SK-N-SH treated with all-trans-retinoic acid at 6 μM for 48 hours (cell line): ENCODE measurements at regions not wholly inside any gene's neighbourhood (a gene's known extent, or its start where the extent isn't known, plus 50 kb on each side); places are given as distances from the start of the nearest gene placed in this dataset.
"Not testable (repeated sequence)": the region's sequence is repeated elsewhere in the genome, so short reads cannot be mapped to it uniquely, and the experiment has no call there.

Experiments used
- ATAC-seq: fragments of 200-7000 bp; cut with Tn5 transposase; 3 replicates; pipeline ENCODE4 v1.9.1; 2020; ENCODE audit warnings: mild to moderate bottlenecking, moderate library complexity
- BACH2 ChIP-seq: fragments of 250-450 bp; sonication (Bioruptor Pico); IDR thresholded peaks from 2 replicates; pipeline ENCODE4 v1.9.0; 2021; ENCODE audit warnings: mild to moderate bottlenecking, borderline replicate concordance
- ESRRG ChIP-seq: fragments of 250-450 bp; sonication (Bioruptor Pico); IDR thresholded peaks from 2 replicates; pipeline ENCODE4 v1.6.1; 2021; ENCODE audit warnings: mild to moderate bottlenecking
- GLIS3 ChIP-seq: fragments of 250-450 bp; sonication (Bioruptor Pico); IDR thresholded peaks from 2 replicates; pipeline ENCODE4 v1.5.0; 2020; ENCODE audit warnings: mild to moderate bottlenecking, moderate library complexity
- ISL1 ChIP-seq: fragments of 250-450 bp; sonication (Bioruptor Pico); IDR thresholded peaks from 2 replicates; pipeline ENCODE4 v2.1.2; 2022; ENCODE audit warnings: mild to moderate bottlenecking, moderate library complexity
- OSR1 ChIP-seq: fragments of 250-450 bp; sonication (Bioruptor Pico); IDR thresholded peaks from 2 replicates; pipeline ENCODE4 v1.8.0; 2022; ENCODE audit warnings: moderate library complexity, mild to moderate bottlenecking, inconsistent platforms
- PPARA ChIP-seq: fragments of 250-450 bp; sonication (Bioruptor Pico); IDR thresholded peaks from 2 replicates; pipeline ENCODE4 v1.5.0; 2020; ENCODE audit warnings: mild to moderate bottlenecking, borderline replicate concordance
- SNAI2 ChIP-seq: fragments of 250-450 bp; sonication (Bioruptor Pico); IDR thresholded peaks from 2 replicates; pipeline ENCODE4 v1.5.0; 2020; ENCODE audit warnings: mild to moderate bottlenecking, moderate library complexity
- TCF4 ChIP-seq: fragments of 250-450 bp; sonication (Bioruptor Pico); IDR thresholded peaks from 2 replicates; pipeline ENCODE4 v1.8.0; 2021; ENCODE audit warnings: mild to moderate bottlenecking, moderate library complexity, borderline replicate concordance
- TOX ChIP-seq: fragments of 250-450 bp; sonication (Bioruptor Pico); IDR thresholded peaks from 2 replicates; pipeline ENCODE4 v1.8.0; 2021; ENCODE audit warnings: mild to moderate bottlenecking, moderate library complexity, borderline replicate concordance
- ZC3H10 ChIP-seq: fragments of 250-450 bp; sonication (Bioruptor Pico); IDR thresholded peaks from 2 replicates; pipeline ENCODE4 v1.5.1; 2021; ENCODE audit warnings: mild to moderate bottlenecking, moderate library complexity
- ZFP3 ChIP-seq: fragments of 250-450 bp; sonication (Bioruptor Pico); IDR thresholded peaks from 2 replicates; pipeline ENCODE4 v1.5.0; 2020; ENCODE audit warnings: mild to moderate bottlenecking, moderate library complexity
- ZNF565 ChIP-seq: fragments of 450-650 bp; formaldehyde crosslinking; conservative IDR thresholded peaks from 2 replicates; pipeline ENCODE4 v1.5.0; 2020; ENCODE audit warnings: low read depth, mild to moderate bottlenecking, moderate library complexity
- ZNF70 ChIP-seq: fragments of 450-650 bp; formaldehyde crosslinking; IDR thresholded peaks from 2 replicates; pipeline ENCODE4 v1.5.0; 2020; ENCODE audit warnings: mild to moderate bottlenecking, moderate library complexity
- ZNF8 ChIP-seq: fragments of 450-650 bp; formaldehyde crosslinking; IDR thresholded peaks from 2 replicates; pipeline ENCODE4 v1.5.0; 2020; ENCODE audit warnings: mild to moderate bottlenecking, moderate library complexity
- TF ChIP-seq, protein P1 (sequence below): fragments of 250-450 bp; sonication (Bioruptor Pico); IDR thresholded peaks from 2 replicates; pipeline ENCODE4 v1.8.0; 2020; ENCODE audit warnings: mild to moderate bottlenecking, moderate library complexity, borderline replicate concordance
- TF ChIP-seq, protein P2 (sequence below): fragments of 250-450 bp; sonication (Bioruptor Pico); IDR thresholded peaks from 2 replicates; pipeline ENCODE4 v1.5.0; 2020; ENCODE audit warnings: mild to moderate bottlenecking, moderate library complexity
- TF ChIP-seq, protein P3 (sequence below): fragments of 250-450 bp; sonication (Bioruptor Pico); IDR thresholded peaks from 2 replicates; pipeline ENCODE4 v1.5.1; 2021; ENCODE audit warnings: mild to moderate bottlenecking, moderate library complexity
- TF ChIP-seq, protein P4 (sequence below): fragments of 250-450 bp; sonication (Bioruptor Pico); IDR thresholded peaks from 2 replicates; pipeline ENCODE4 v1.8.0; 2021; ENCODE audit warnings: low read depth, mild to moderate bottlenecking, moderate library complexity, borderline replicate concordance

DNA sequence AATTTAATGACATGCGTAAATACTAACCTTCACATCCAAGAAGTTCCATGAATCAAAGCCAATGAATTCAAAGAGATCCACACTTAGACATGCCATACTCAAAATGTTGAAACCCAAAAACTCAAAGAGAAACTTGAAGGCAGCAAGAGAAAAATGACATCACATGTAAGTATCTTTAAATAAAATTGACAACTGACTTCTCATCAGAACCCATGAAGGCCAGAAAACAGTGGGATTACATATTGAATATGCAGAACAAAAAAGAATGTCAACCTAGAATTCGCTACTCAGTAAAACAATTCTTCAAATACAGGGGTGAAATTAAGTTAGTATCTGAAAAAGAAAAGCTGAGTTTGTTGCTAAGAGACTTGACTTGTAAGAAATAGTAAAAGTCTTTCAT is 953.9 kb upstream of the HS3ST1 start:
- no peak for ATAC-seq
- TF ChIP-seq ISL1 (no peak), ZC3H10 (no peak), OSR1 (no peak), SNAI2 (no peak), TOX (no peak), GLIS3 (CRISPR knock-in tag) (no peak)
- TF ChIP-seq, protein P1, sequence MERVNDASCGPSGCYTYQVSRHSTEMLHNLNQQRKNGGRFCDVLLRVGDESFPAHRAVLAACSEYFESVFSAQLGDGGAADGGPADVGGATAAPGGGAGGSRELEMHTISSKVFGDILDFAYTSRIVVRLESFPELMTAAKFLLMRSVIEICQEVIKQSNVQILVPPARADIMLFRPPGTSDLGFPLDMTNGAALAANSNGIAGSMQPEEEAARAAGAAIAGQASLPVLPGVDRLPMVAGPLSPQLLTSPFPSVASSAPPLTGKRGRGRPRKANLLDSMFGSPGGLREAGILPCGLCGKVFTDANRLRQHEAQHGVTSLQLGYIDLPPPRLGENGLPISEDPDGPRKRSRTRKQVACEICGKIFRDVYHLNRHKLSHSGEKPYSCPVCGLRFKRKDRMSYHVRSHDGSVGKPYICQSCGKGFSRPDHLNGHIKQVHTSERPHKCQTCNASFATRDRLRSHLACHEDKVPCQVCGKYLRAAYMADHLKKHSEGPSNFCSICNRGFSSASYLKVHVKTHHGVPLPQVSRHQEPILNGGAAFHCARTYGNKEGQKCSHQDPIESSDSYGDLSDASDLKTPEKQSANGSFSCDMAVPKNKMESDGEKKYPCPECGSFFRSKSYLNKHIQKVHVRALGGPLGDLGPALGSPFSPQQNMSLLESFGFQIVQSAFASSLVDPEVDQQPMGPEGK (CRISPR knock-in tag) = no peak
- TF ChIP-seq, protein P2, sequence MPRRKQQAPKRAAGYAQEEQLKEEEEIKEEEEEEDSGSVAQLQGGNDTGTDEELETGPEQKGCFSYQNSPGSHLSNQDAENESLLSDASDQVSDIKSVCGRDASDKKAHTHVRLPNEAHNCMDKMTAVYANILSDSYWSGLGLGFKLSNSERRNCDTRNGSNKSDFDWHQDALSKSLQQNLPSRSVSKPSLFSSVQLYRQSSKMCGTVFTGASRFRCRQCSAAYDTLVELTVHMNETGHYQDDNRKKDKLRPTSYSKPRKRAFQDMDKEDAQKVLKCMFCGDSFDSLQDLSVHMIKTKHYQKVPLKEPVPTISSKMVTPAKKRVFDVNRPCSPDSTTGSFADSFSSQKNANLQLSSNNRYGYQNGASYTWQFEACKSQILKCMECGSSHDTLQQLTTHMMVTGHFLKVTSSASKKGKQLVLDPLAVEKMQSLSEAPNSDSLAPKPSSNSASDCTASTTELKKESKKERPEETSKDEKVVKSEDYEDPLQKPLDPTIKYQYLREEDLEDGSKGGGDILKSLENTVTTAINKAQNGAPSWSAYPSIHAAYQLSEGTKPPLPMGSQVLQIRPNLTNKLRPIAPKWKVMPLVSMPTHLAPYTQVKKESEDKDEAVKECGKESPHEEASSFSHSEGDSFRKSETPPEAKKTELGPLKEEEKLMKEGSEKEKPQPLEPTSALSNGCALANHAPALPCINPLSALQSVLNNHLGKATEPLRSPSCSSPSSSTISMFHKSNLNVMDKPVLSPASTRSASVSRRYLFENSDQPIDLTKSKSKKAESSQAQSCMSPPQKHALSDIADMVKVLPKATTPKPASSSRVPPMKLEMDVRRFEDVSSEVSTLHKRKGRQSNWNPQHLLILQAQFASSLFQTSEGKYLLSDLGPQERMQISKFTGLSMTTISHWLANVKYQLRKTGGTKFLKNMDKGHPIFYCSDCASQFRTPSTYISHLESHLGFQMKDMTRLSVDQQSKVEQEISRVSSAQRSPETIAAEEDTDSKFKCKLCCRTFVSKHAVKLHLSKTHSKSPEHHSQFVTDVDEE (CRISPR knock-in tag) = no peak

DNA sequence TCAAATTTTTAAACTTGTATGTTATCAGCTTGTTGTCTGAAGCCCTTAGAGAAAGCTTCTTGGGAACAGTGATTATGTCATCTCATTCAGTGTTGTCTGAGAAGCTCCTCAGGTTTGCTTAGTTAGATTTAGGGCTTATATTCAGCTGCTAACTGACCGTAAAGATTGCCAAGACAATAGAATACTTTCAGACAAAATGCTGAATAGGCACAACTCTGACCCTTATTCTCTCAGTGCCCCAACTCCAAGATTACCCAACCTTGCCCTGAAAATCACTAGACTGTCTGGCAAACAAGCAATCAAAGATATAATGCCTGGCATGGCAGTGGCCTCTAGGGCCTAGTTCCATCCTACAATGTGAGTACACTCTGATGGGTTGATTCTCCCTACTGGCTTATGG is 950.5 kb upstream of the HS3ST1 start:
- ATAC-seq = no peak
- TF ChIP-seq, protein P3, sequence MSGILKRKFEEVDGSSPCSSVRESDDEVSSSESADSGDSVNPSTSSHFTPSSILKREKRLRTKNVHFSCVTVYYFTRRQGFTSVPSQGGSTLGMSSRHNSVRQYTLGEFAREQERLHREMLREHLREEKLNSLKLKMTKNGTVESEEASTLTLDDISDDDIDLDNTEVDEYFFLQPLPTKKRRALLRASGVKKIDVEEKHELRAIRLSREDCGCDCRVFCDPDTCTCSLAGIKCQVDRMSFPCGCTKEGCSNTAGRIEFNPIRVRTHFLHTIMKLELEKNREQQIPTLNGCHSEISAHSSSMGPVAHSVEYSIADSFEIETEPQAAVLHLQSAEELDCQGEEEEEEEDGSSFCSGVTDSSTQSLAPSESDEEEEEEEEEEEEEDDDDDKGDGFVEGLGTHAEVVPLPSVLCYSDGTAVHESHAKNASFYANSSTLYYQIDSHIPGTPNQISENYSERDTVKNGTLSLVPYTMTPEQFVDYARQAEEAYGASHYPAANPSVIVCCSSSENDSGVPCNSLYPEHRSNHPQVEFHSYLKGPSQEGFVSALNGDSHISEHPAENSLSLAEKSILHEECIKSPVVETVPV (CRISPR knock-in tag) = no peak
- TF ChIP-seq ZFP3 (CRISPR knock-in tag) = no peak
- no peak for TF ChIP-seq ZC3H10
- TF ChIP-seq OSR1 = no peak
- no peak for TF ChIP-seq GLIS3 (CRISPR knock-in tag)
- TF ChIP-seq, protein P2 (CRISPR knock-in tag) = no peak
- TF ChIP-seq, protein P4, sequence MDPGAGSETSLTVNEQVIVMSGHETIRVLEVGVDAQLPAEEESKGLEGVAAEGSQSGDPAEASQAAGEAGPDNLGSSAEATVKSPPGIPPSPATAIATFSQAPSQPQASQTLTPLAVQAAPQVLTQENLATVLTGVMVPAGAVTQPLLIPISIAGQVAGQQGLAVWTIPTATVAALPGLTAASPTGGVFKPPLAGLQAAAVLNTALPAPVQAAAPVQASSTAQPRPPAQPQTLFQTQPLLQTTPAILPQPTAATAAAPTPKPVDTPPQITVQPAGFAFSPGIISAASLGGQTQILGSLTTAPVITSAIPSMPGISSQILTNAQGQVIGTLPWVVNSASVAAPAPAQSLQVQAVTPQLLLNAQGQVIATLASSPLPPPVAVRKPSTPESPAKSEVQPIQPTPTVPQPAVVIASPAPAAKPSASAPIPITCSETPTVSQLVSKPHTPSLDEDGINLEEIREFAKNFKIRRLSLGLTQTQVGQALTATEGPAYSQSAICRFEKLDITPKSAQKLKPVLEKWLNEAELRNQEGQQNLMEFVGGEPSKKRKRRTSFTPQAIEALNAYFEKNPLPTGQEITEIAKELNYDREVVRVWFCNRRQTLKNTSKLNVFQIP (CRISPR knock-in tag) = no peak
- TF ChIP-seq BACH2 (CRISPR knock-in tag) = no peak
- no peak for TF ChIP-seq ESRRG
- TF ChIP-seq TCF4 (CRISPR knock-in tag) = no peak
- no peak for TF ChIP-seq ZNF70 (CRISPR knock-in tag)

DNA sequence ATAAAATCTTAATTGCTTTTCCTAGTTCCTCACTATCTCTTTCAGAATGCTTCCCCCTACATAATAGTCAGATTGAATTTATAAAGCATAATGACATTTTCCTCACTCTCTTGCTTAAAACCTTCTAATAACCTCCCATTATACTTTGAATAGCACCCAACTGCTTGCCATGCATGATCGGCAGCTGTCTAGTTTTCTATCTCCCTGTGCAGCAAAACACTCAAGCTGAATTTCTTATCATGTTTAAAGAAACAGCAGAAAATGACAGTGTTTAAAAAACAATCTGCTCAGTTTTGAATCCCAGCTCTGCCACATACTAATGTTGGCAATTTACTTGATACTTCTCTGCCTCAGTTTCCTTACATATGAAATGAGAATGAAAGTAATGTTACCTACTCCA is 947.1 kb upstream of the HS3ST1 start:
- TF ChIP-seq GLIS3 (CRISPR knock-in tag) = no peak
- no peak for ATAC-seq

DNA sequence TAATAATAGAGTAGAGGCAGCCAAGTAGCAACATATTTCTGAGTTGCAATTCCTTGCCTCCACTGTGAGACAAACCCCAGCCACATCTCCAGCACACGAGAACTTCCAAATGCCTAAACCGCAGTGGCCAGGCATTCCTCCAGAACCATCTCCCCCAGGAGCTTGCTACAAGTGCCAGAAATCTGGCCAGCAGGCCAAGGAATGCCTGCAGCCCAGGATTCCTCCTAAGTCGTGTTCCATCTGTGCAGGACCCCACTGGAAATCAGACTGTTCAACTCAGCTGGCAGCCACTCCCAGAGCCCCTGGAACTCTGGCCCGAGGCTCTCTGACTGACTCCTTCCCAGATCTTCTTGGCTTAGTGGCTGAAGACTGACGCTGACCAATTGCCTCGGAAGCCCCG is 937.2 kb upstream of the HS3ST1 start:
- ATAC-seq = not testable (repeated sequence)

DNA sequence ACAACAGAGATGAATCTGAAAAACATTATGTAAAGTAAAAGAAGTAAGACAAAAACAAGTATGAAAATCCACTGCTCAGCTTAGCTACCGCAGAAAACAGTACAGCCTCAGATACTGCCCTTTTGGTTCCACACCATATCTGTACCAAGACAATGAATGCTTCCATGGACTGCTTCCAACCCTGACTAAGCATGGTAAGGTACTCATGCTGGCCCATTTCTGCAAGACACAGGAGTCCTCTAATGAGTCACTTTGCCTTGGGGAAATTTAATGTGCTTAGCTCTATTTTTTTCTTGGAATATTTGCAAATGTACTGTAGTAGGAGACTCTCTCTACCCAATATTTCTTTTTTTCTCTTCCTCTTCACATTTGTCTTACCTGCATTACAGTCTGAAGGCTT is 931.7 kb upstream of the HS3ST1 start:
- no peak for TF ChIP-seq ESRRG
- no peak for TF ChIP-seq BACH2 (CRISPR knock-in tag)
- no peak for TF ChIP-seq TCF4 (CRISPR knock-in tag)
- TF ChIP-seq, protein P4 (CRISPR knock-in tag) = no peak
- no peak for TF ChIP-seq SNAI2
- TF ChIP-seq ZNF8 (CRISPR knock-in tag) = no peak
- no peak for TF ChIP-seq PPARA (CRISPR knock-in tag)
- TF ChIP-seq, protein P2 (CRISPR knock-in tag) = no peak
- no peak for TF ChIP-seq ZC3H10
- no peak for TF ChIP-seq ZNF565 (CRISPR knock-in tag)

More for the DNA sequence above, 931.7 kb upstream of the HS3ST1 start:
- ATAC-seq = no peak
